ENCODE measurements at regions not wholly inside any gene's neighbourhood (a gene's known extent, or its start where the extent isn't known, plus 50 kb on each side); places are given as distances from the start of the nearest gene placed in this dataset.

DNA sequence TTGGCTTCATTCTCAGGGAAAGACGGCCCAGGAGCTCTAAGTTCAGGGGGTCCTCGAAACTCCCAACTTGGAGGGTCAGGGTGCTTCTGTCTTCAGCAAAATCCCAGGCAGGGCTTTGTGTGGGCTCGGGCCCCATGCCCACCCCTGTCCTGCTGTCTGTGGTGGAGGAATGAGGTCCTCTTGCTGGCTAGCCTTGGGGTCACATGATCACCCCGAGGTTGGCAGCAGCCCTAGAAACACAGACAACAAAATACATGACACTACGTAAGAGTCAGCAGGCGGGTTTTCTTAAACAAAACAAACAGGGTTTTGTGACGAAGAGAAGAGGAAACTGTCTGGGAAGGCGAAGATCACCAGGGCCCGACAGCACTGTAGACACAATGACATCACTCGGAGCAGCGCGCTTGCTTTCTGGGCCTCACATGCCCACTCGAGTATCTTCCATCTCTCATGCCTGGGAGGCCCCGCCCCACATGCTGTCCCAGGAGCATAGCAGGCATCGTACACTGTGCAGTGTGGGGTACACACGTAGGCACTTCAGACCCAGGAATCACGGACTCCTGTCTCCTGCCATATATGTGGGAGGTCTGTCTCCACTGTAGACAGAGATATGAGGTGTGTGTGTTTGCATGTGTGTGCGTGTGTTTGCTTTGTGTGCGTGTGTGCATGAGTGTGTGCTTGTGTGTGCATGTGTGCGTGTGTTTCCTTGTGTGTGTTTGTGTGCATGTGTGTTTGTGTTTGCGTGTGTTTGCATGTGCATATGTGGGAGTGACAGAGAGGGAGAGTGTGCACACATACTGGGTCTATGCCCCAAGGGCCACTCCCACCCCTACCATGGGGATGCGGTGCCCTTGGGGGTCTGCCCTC is 94.7 kb downstream of the SIK1 start:
- no peak for DNase-seq

DNA sequence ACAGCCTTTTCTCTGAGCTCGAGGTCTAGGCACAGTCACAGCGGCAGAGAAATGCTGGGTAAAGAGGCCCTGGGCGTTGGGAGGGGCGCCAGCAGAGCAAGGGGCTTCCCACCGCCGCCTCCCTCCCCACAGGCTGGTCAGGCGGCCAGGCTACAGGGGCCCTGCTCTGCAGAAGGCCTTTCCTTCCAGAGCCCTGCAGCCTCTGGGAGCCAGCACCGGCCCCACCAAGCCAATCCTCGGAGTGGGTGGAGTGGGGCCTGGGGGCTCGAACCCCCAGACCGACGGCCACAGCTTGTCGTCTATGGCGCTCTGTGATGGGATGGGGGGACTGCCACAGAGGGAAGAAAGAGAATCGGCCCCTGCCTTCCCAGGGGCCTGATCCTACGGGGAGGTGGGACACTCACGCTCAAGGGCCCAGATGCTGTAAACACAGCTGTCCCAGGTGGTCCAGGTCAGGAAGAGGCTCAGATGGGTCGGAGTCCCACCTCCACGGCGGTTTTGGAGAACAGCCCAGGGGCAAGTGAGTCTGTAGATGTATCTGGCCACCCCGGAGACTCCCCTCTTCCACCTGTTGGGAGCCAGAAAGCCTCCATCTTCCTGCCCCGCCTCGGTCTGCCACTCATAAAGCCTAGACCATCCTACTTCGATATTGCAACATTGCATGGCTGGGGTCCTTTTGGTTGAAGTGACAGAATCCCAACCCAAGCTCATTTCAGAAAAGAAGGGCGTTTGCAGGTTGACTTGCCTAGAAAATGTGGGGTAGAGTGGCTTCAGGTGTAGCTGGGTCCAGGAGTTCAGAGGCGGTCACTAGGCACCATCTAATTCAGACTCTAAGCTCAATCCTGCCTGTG is 95.6 kb downstream of the SIK1 start:
- DNase-seq = no peak

DNA sequence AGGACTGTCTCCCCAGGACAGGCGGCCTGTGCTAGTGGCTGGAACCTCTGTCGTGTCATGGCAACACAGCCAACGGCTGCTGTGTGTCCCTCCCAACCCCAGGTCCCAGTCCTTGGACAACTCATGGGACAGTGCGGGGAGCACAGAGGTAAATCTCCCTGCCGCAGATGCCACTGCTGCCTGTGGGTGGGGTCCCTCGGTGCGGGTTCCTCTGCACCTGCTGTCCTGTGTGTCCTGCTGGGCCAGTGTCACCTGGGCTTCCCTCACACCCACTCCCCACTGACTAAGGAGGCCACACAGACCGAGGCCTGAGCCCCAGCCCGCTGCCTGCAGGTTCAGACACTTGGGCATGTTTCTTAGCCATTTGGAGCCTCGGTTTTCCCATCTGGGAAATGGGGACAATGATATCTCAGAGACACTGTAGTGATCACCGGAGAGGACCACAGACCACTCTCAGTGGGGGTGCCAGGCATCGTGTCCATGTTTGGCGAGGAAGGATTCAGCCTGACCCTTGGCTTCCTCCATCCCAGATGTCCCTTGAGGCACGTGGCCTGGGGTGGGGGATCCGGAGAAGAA is 96.5 kb downstream of the SIK1 start:
- no peak for DNase-seq

DNA sequence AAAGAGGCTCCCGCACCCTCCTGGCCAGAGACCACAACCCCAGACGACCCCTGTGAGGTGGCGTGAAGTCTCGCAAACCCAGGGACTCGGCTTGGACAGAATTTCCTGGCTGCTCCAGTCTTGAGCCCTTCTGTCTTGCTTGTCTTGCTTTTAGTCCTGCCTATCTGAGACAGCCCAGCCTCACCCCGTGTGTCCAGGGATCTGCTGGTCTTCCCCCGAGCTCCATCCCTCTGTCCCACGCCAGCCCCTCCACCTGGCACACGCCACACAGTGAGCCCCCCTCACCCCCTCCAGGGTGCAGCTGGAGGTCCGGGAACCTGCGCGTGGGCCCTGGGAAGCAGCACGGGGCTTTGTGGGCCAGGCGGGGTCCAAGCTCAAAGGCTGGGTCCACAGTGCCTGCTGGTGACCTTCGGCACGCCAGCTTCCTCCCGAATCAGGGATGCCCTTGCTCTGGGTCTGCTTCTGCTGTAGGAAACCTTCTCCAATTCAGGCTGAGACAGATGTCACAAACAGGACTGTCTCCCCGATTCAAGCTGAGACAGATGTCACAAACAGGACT is 97.1 kb downstream of the SIK1 start:
- no peak for DNase-seq

DNA sequence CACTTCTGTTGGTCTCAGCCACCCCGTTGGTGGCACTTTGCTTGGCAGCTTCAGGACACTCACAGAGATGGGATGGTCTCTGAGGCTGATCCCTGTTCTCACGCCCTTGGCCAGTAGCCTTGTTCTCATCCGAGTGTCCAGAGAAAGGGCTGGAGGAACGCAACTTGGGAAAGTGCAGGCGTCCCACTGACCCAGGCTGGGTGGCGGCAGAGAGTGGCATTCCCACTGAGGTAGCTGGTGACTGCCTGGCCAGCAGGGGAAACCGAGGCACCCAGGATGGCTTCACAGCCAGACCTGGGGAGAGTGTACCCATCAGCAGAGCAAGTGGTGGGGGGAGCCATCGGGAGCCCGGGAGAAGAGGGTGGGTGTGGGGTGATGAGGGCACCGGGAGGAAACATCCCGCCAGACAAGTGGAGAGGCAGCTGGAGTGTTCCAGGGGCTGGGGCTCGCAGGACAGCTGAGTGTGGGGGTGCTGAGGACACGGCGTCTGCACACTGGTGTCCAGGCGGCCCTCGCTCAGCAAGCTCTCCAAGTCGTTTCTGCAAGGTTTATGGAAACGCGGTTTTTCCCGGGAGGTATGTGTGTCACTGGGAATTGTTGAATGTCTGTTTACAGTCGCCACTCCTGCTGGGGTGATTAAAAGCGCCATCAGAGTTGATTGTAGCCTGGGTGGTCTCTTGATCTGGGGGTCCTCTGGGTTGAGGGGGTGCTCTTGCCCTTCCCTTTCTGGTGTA is 97.8 kb downstream of the SIK1 start:
- DNase-seq = no peak

DNA sequence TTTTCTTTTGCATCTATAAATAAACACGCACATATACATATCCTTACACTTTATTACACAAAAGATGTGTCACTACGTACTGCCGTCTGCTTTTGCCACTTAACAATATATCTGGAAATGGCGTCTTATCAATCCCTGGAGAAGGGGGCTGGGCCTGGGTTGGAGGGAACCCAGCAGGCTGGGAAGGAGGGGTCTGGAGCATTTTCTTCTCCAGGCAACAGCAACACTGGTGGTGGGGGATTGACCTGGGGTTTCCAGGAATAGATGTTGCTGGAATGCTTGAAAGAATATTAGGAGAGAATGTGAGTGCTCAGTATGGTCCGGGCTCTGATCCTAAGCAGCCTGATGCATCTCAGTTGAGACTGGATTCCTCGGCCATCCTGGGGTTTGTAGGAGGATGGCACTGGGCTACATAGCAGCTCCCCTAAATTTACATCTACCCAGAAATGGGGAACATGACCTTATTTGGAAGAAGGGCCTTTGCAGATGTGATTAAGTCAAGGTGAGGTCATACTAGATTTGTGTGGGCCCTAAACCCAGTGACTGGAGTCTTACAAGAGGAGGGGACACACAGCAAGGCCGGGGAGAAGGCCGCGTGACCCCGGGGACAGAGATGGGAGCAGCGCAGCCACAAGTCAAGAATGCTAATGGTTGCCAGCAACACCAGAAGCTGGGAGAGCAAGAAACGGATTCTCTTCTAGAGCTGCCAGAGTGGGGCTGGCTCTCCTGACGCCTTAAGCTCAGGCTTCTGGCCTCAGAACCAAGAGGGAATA is 98.6 kb downstream of the SIK1 start:
- no peak for DNase-seq

DNA sequence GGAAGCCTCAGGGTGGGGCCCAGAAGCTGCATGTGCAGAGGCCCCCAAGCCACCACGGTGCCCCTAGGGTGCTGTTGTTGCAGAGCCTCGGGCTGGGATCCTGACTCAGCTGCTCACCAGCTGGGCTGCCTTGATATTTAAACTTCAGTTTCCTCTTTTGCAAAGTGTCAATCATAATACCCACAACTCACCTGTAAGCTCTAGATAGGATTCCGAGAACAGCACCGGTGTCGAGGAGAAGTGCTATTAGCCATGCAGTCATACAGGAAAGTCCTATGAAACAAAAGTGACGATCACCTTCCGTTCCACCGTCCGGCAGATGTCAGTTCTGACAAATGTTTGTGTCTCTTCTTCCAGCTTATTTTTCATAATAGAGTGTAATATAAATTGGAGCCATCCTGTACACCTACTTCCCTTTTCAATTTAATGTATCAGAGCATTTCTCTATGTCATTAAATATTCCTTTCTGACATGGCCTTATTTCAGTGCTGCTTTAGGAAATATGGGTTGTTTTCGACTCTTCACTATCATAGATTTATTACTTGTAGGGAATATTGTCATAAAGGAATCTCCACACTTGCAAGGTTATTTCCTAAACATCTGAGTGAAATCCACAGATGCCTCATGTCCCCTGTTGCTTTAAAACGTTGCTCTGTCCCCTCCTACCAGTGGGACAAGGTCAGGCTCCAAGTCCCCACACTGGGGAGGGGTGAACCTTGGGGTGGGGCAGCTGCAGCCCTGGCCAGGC is 100.8 kb downstream of the SIK1 start:
- no peak for DNase-seq

DNA sequence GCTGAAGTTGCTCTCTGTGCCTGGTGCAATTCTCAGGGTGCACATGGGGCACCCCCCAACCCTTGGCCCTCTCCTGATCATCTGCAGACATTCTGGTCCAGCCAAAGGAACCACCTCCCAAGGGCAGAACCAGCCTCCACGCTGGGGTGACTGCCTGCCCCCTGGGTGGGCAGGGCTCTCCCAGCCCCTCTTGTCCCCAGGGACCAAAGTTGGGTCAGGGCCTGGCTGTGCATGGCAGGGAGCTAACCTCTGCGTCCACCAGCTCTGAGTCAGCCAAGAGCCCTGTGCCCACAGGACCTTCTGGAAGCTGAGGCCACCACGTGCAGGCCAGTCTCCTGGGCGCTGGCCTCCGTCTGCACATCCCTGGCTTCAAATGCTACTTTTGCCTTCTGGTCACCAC is 101.9 kb downstream of the SIK1 start:
- DNase-seq = no peak

DNA sequence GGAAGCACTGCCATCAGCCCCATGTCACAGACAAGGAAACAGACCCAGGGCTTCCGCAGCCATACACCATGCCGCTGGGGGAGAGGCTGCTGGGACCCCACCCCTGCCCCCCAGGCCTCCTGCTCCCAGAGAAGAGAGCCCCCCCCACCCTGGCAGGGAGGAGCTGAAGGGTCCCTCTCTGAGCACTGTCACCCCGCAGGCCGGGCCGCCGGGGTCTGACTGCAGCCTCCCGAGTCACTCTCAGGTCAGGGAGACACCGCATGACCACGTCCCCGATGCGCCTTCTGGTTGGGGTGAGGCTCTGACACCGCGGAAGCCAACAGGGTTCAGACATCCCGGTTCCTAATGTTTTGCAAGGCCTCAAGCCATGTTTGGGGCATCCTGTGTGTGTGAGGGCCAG is 102.3 kb downstream of the SIK1 start:
- no peak for DNase-seq

DNA sequence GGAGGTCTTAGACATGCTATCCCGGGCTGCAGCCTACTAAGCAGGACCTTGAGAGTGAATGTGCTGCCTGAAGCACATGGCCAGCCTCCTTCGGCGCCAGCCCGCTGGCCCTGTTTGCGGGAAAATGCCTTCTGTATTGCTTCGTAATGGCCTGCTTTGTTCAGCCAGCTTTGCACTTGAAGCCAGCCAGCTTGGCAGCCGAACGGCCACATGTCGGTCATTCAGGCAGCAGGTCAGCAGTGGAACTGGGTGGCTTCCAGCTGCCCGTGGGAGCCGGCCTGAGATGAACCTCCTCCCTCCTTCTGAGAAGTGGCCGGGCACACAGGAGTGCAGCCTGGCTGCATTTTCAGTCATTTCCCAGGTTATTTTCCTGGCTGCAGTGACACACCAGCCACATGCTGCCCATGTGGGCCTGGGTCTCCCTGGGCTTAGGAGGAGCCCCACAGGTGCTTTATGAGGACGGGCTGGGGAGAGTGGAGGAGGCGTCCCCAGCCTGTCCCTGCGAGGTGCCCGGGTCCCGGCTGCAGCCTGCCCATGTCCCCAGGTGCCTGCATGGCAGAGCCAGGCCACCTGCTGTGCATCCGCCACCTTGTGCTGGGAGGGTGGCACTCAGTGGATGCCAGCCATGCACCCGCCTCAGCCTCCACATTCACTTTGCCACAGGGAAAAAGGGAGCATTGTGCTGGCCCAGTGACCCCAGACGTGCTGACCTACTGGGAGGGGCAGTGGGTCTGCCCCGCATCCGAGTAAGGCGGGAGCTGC is 103.5 kb downstream of the SIK1 start:
- no peak for DNase-seq

DNA sequence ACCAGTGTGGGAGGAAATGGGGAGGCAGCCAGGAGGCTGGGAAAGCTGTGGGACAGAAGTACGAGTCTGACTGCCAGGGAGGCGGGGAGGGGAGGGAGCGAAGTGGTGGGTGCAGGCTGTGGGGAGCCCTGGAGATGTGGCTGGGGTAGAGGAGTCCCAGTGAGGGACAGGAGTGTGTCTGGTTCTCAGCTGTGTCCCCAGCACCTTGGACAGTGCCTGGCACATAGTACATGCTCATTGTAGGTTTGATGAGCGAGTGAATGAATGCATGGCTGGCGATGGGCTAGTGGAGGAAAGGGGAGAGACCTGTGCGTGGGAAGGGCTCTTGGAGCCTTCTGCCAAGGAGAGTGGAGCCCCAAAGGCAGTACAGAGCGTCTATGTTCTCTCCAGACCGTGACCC is 104.1 kb downstream of the SIK1 start:
- no peak for DNase-seq

DNA sequence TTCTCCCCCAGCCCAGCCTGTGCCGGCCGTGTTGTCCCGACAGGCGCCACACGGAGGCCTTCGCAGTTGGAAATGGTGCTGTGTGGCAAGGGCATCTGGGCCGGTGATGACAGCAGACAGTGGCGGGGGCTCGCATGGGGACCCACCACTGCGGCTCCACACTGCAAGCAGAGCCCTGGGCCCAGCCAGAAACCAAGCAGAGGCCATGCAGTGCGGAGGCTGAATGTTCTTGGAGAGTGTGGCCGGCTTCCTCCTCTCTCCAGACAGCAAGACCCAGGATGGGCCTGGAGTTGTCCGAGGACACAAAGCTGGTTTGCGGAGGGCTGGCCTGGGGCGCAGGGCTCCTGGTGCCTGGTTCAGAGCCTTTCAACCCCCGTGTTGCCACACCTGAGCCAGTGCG is 104.6 kb downstream of the SIK1 start:
- DNase-seq = no peak

DNA sequence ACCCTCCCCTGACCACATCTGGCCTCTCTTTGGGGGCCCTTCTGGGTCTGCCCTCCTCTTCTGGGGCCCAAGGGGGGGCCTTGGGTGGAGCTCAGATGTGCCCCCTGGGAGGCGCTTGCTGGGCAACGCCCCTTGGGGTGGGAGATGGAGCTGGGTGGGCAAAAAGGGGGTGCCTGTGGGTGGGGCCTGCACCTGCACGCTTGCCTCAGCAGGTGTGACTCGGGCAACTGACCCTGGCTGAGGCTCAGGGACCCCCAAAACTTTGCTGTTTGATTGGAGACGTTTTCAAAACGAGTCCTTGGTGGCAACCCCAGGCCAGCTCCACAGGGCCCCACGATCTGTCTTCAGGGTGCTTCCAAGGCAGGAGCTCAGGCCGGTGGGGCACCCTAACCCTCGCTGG is 105.3 kb downstream of the SIK1 start:
- no peak for DNase-seq

DNA sequence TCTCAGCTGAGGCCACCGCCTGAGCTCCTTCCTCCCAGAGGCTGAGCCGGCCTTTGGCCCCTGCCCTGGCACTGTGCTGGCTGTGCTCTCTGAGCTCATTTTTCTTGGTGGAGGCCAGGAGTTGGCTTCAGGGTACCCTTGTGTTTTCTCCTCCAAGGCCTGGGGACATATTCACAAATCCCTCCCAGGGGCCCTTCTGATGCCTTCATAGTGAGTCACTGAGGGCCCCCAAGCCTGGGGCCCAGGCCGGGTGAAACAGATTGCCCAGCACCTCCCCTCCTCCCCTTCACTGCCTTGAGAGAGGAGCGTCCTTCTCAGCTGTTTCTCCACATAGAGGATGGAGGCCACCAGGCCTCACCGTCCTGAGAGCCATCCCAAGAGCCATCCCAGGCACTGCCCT is 105.8 kb downstream of the SIK1 start:
- DNase-seq = no peak

DNA sequence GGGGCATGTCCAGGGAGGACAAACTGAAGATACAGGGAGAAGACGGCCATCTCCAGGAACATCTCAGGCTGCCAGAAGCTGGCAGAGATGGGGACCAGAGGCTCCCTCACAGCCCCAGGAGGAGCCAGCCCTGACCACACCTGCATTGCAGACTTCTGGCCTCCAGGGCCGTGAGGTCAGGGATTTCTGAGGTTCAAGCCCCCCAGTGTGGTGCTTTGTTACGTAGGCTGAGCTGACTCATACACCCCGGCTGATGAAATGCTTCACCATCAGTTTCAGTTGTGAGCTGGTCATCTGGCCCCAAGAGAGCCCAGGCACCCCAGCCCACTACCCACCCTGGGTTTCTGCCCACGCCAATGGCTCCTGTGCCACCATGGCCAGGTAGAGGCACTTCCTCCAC is 106.4 kb downstream of the SIK1 start:
- no peak for DNase-seq

DNA sequence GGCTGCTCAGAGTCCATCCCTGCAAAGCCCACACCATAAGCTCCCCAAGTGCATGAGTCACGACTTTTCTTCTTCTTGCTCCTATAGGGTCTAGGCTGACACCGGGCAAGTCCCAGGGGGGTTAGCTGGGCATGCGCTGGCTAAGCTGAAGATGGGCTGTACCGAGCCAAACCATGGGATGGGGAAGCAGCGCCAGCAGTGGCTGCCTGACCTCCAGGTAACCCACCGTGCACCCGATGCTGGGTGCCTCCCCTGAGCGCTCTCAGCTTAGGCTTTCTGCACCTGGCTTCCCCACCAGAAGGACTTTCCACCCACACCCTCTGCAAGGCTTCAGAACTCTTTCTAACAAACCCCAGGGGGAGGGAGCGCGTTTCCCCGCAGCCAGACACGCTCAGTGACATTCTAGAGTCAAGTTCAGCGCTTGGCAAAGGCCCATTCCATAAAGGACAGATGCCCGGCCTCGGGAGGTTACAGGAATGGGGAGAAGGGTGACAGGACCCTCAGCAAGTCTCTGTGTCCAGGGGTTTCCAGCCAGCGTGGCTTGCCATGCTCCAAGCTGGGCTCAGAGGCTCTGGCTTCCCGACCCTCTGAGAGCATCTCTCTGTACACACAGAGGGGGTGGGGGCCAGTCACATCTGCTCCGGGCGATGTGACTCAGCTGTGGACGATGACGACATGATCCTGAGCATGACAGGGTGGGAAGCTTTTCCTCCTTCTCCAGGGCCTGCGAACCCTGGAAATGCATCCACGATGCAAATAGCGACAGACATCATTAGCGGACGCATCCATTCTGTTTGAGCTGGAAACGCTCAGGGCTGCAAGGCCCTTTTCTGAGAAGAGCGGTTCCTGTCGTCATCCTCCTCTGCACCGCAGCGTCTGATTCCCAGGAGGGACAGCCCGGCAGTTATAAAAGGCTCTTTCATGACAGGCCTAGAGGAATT is 107.8 kb downstream of the SIK1 start:
- no peak for DNase-seq

DNA sequence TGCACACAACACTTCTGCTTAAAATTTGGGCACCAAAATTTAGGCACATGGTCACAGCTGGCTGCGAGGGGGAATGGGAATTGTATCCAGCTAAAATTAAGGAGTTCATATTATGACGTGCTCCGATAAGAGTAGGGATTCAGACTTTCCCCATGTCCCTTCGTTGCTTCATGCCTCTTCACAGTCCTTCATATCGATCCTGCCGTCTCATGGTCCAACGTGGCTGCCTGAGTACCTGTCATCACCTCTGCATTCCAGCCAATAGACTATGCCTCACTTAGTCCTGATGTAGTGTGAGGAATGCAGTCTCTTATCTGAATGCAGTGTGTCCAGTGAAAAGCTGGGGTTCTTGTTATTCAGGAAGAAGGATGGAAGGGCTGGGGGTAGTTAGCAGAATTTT is 108.6 kb downstream of the SIK1 start:
- DNase-seq = no peak

DNA sequence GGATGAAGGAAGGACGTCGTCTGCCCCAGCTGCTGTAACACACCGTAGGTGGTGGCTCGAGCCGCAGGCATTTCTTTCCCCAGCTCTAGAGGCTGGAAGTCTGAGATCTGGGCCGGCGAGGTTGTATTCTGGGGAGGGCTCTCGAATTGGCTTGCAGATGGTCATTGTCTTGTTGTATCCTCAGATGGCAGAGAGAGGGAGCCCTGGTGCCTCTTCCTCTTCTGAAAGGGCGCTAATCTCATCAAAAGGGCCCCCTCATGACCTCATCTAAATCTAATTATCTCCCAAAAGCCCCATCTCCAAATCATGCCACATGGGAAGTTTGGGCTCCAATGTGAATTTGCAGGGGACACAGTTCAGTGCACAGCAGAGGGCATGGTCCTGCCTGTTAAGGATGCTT is 109.0 kb downstream of the SIK1 start:
- DNase-seq = no peak

DNA sequence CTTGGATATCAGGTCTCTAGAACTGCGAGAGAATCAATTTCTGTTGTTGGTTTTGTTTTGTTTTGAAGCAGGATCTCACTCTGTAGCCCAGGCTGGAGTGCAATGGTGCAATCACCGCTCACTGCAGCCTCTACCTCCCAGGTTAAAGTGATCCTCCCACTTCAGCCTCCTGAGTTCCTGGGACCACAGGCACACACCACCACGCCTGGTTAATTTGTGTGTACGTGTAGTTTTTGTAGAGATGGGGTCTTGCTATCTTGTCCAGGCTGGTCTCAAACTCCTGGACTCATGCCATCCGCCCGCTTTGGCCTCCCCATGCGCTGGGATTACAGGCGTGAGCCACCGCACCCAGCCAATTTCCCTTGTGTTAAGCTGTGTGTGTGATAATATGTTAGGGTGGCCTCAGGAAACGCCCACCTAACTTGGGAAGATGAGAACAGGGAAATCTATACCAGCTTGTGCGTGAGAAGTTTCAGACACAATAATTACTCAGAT is 109.6 kb downstream of the SIK1 start:
- no peak for DNase-seq

Measured in NCI-H2081 treated with DMSO at 0.1 percent for 48 hours (cell line).